GM23248 (cell line): ENCODE measurements at regions not wholly inside any gene's neighbourhood (a gene's known extent, or its start where the extent isn't known, plus 50 kb on each side); places are given as distances from the start of the nearest gene placed in this dataset.

Experiments
- EZH2 ChIP-seq: fragments of 200-600 bp; sonication (generic); IDR thresholded peaks from 2 replicates; pipeline ENCODE4 v1.6.1; 2018; ENCODE audit warnings: antibody characterized with exemption, mild to moderate bottlenecking; ENCODE audit not compliant: insufficient read depth, poor library complexity, severe bottlenecking
- EZH2phosphoT487 ChIP-seq: fragments of 200-600 bp; sonication (generic); IDR thresholded peaks from 2 replicates; pipeline ENCODE4 v1.6.1; 2018; ENCODE audit warnings: antibody characterized with exemption, moderate library complexity, mild to moderate bottlenecking, low read depth; ENCODE audit not compliant: insufficient read depth

DNA sequence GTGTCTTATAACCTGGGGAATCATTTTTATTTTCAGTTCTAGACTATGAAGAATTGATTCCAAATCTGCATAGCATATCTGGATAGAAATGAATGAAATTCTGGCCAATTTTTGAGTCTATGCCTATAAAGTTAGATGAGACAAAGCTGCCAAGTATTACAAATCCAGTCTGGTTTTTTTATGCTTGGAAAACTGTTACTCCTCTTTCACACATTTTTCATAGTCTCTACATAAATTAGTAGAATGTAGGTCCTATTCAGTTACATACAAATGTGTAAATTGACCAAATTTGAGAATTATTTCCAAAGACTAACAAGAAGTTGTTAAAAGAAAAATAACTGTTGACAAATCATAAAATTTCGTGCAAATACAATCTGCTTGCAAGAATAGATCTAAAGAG lies 1505.2 kb downstream of the AMY1C start:
- TF ChIP-seq EZH2 (no peak), EZH2phosphoT487 (no peak)
